ENCODE measurements at regions not wholly inside any gene's neighbourhood (a gene's known extent, or its start where the extent isn't known, plus 50 kb on each side); places are given as distances from the start of the nearest gene placed in this dataset.

DNA sequence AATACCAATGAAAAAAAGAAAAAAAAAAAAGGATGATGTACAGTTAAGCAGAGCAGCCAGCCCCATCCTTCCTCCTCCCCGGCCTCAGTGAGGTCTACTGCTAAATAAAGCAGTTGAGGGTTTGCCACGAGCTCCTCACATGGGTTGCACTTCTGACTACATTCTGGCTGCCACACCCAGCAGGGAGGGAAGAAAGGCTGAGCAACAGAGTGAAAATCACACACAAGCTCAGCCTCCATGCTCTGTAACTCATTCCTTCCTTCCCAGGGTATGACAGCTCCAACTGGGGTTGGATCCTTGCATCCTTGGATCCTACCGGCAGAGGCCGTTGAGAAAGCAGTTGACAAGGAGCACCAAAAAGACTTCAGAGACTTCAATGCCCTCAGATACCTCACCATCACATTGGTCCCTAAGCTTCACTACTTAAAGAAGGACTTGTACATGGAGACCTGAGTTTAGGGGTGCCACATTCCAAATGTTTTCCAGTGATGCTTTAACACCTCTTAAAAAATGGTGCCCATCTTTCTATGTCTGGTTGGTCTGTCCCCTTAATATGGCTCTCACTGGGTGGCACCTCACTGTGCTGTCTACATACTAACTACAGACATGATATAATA, 52.9 kb upstream of the PIK3CG start:
- no peak for DNase-seq

DNA sequence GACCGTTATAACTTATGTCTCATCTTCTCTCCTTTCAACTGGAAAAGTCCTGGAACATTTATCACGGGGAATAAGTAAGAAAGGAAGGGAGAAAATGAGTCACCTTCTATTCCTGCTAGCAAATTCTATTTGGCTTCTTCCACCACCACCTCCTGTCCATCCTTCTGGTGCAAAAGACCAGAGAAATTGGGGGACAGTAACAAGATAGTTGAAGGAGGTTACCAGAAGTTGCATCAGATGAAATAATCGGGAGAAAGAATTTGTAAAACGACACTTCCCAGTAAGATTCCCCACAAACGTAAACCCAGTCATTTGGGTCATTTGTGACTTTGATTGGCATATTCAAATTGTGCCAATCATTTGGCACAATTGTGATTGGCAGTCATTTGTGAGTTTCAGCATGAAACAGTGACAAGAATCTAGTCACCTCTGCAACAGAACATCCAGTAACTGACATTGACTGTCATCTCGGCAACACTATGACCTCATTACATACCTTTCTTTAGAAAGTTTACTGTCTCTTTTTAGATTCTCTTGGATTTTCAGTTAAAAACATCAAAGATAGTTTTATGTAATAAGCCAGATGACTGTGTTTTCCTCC, 51.3 kb upstream of the PIK3CG start:
- no peak for DNase-seq

DNA sequence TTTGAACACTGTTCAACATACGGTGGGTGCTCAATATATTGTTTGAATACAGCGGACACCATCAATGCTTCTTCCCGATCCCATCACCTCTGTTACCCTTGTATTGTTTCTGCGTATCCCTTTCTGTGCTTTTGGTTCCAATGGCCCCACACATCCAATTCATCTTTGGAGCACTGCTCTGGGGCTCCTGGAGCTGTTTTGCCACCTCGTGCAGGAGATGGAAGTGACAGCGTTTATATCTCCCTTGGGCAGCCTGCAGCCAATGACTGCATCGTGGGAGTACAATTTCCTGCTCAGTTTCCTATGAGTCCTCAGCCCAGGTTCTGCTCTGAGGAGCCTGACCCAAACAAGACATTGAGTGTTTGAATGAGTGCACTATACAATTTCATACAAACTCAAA, 50.2 kb upstream of the PIK3CG start:
- no peak for DNase-seq

All from stimulated activated CD4-positive, alpha-beta T cell treated with anti-CD3 and anti-CD28 coated beads, Interleukin-15, amount 100 ng/mL, for 24 hours (primary cell).